GM18505 (cell line): ENCODE measurements at regions not wholly inside any gene's neighbourhood (a gene's known extent, or its start where the extent isn't known, plus 50 kb on each side); places are given as distances from the start of the nearest gene placed in this dataset.

Source experiments
- ATAC-seq: cut with Tn5 transposase; IDR thresholded peaks from one replicate; pipeline ENCODE4 v1.9.1; 2021; ENCODE audit not compliant: unreplicated experiment
- POLR2A ChIP-seq: IDR thresholded peaks from 4 replicates; pipeline ENCODE4 v1.6.1; 2011; ENCODE audit warnings: borderline replicate concordance; ENCODE audit not compliant: insufficient read depth, insufficient read length; ENCODE audit errors: extremely low read depth

DNA sequence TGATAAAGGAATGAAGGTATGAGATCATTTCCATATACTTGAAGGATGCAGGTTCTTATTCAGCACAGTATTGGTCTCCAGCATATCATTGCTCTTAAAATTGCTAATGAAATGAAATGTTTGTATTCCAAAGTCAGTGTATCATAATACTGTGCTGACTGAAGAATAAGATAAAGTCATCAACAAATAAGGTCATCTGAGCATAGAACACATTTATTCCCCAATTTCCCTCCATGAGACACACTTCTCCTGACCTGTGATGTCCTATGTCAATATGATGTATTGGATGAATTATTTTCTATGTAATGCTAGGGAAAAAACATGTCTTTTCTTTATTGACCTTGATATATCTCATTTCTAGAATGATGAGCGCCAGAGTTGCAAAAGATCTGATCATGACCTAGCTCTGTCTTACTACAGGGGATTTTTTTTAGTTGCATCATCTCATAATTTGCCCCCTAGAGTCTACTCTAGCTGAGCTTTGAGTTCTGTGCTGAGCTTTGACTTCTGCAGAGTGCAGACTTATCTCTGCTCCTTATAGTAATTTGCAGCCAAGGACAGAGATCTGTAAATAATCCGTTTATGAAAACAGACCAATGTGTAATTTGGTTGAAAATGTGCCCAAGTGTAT is 859.8 kb downstream of the TRIB2 start:
- no peak for ATAC-seq
- TF ChIP-seq POLR2A, result no peak

- no peak for ATAC-seq
- no peak for TF ChIP-seq POLR2A
Observed at GRCh38 chr2:13578547-13578946, 861.8 kb downstream of the TRIB2 start.

- ATAC-seq, result no peak
- TF ChIP-seq POLR2A, result no peak
Observed at GRCh38 chr2:13581471-13581870, 864.7 kb downstream of the TRIB2 start.

DNA sequence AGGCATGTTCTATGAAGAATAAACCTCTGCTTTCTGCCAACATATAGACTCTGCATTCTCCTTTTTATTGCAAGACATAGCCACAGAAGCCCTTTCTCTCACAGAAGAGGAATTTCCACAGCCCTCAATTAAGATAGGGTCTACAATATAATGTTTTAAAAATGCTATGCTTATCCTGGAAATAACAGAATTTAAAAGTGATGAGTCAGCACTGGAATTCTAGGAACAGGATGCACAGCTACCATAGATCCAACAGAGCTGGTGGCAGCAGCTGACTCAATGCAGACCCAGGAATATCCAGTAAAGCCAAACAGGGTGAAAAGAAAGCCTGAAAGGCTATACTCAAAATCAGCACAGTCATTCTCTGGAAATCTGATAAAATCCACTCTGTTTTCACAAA is 866.9 kb downstream of the TRIB2 start:
- no peak for TF ChIP-seq POLR2A
- ATAC-seq, result no peak

DNA sequence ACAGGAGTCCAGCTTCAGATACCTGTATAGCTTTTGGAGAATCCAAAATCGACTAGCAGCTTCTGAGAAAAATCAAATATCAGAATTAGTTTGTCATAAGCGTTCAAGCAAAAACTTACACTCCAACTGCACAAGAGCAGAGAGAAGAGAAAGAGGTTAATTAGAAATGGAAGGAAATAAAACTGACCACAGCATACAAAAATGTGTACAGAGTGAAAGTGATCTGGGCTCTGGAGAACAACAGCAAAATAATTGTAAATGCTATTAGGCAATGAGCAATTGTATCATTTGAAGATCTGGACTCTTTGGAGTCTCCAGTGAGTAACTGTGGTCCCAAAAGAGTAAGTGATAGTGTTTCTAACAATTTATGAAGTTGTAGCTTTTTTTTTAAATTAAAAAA is 867.3 kb downstream of the TRIB2 start:
- no peak for TF ChIP-seq POLR2A
- ATAC-seq, result no peak

DNA sequence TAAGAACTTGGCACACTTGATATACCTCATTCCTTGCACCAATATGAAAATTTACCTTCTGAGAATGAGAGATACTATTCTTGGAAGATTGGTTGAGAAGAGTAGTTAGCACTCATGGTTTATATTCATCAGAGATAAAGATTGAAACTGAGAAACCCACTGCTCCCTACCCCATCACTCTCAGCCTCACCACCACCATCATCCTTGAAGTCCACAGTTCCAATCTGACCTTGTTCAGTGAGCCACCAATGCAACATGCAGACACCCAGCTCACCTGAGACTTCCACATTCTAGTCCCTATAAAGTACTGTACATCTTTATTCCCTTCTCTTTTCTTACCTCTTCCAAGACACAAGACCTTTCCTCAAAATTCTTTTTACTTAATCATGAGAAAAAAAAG is 869.0 kb downstream of the TRIB2 start:
- TF ChIP-seq POLR2A, result no peak
- no peak for ATAC-seq

- no peak for TF ChIP-seq POLR2A
- ATAC-seq, result no peak
Observed at GRCh38 chr2:13596233-13596632, 879.5 kb downstream of the TRIB2 start.

DNA sequence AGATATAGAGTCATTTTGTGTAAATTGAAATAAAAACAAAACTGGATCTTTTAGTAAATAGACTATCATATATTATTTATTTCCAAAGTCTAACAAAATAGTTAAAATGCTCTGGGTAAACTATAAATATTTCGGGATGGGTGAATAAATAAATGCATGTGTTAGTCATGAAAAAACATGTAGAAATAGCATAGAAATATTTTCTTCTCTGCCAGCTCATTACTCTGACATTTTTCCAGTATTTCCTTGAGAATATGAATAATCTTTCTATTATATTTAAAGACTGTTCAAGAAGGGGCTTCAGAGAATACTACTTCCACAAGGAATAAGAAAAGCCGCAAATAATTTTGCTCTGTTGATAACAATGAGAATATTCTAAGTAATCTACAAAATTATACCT is 880.4 kb downstream of the TRIB2 start:
- TF ChIP-seq POLR2A, result no peak
- no peak for ATAC-seq

- no peak for TF ChIP-seq POLR2A
- ATAC-seq, result no peak
Observed at GRCh38 chr2:13601506-13601905, 884.8 kb downstream of the TRIB2 start.

- ATAC-seq, result no peak
- no peak for TF ChIP-seq POLR2A
Observed at GRCh38 chr2:13604951-13605661, 888.4 kb downstream of the TRIB2 start.

DNA sequence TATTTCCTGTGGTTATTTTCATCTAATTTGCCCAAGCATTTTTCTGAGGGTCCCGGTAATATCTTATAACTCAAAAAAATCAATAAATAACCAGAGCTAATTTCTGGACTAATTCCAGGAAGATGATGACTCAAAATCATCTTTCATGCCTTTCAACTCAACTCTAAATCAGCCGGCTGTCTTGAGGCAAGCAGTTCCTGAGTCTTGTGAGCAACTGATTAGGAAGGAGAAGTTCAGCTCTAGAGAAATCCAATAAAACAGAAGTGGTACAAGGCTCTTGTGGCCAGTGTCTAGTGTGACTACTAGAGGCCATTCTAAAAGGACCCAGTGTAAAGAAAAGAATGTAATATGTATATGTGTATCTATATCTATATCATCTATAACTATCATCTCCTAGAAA is 890.4 kb downstream of the TRIB2 start:
- no peak for ATAC-seq

DNA sequence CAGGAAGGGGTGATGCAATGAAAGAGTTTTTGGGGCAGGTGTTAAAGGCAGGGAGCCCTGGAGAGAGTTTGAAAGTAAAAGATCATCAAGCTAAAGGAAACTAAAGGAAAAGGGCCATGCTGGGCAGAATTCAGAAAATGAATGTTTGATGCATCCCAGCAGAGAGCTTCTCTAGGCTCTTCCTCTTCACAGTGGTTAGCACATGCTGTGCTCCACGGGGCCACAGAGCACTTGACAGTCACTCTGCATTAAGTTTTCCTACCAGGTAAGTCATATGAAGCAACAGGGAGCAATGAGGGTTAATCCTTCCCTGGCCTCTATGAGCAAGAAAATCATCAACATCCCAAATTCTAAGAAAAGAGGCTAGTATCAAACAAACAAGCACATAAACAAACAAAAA is 895.2 kb downstream of the TRIB2 start:
- ATAC-seq, result no peak
- TF ChIP-seq POLR2A, result no peak

More for the DNA sequence above, 890.4 kb downstream of the TRIB2 start:
- TF ChIP-seq POLR2A, result no peak

DNA sequence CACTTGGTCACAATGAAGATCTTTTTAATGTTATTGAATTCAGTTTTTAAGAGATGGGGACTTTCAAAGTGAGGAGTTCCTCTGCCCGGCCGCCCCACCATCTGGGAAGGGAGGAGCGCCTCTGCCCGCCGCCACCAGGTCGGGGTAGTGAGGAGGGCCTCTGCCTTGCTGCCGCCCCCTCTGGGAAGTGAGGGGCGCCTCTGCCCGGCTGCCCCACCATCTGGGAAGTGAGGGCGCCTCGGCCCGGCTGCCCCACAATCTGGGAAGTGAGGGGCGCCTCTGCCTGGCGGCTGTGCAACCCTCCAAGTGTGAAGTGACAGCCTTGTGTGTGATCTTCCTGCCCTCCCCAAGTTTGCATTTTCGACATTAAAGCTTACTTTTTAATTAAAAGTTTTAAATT is 899.3 kb downstream of the TRIB2 start:
- no peak for ATAC-seq
- no peak for TF ChIP-seq POLR2A

GRCh38 chr2:13616616-13617015 is 899.9 kb downstream of the TRIB2 start:
- TF ChIP-seq POLR2A, result no peak
- no peak for ATAC-seq

GRCh38 chr2:13628122-13628521 is 911.4 kb downstream of the TRIB2 start:
- no peak for TF ChIP-seq POLR2A

DNA sequence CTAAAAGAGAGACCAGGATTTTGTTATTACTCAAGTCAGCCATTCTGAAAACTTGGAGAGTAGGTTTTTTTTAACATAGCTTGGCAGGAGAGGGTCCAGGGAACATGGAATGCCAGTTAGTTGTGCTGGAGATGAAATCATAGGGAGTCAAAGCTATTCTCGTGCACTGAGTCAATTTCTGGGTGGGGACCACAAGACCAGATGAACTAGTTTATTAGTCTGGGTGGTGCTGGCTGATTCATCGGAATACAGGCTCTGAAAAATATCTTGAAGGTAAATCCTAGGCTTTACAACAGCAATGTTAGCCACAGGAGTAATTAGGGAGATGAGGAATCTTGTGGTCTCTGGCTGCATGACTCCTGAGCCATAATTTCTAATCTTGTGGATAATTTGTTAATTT is 921.4 kb downstream of the TRIB2 start:
- ATAC-seq, result no peak
- TF ChIP-seq POLR2A, result no peak

More at GRCh38 chr2:13628122-13628521, 911.4 kb downstream of the TRIB2 start:
- ATAC-seq, result no peak

DNA sequence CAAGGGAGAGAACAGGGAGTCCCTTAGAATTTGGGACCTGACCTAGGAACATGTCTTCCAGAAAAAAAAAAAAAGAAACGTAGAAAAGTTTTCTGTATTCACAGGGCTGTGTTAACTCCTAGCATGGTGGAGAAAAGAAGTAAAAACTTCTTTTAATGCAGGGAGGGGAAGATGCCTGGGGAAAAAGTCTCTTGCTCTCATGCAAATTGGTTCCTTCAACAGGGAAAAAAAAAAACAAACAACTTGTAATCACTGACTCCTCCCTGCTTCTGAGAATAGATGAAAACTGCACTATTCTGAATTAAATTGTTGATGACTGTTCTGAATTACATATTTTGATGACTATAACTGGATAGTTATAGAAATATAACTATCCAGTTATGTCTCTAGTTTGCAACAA is 933.2 kb downstream of the TRIB2 start:
- no peak for TF ChIP-seq POLR2A
- no peak for ATAC-seq
